ENCODE measurements at regions not wholly inside any gene's neighbourhood (a gene's known extent, or its start where the extent isn't known, plus 50 kb on each side); places are given as distances from the start of the nearest gene placed in this dataset.

GRCh38 chr21:28018741-28019669, 973.7 kb downstream of the LTN1 start:
- no peaks in the 10 kb centered on the region for H3K36me3 ChIP-seq (ENCODE audit: control insufficient read depth in 2 of 2, extremely low read depth in 1 of 2, insufficient read depth in 2 of 2, low read length in 2 of 2)
- FAIRE-seq = no peak
- H3K4me2 ChIP-seq (ENCODE audit: control insufficient read depth, extremely low read depth, insufficient read depth, low read depth, low read length) = no peak overlapping the region
- H3K9me3 ChIP-seq (ENCODE audit: control insufficient read depth, low read depth, low read length) = no peaks in the 10 kb centered on the region
- TF ChIP-seq CTCF (optimal IDR thresholded peaks at IDR 0.05 in 1 of 3, IDR thresholded peaks at IDR 0.05 in 1 of 3, conservative IDR thresholded peaks at IDR 0.05 in 1 of 3; ENCODE audit: extremely low read depth in 1 of 3, insufficient read depth in 2 of 3, low read length in 3 of 3) (no peak), EZH2 (IDR thresholded peaks at IDR 0.05; ENCODE audit: low read length) (no peak)
- no peak overlapping the region for H3K27ac ChIP-seq (ENCODE audit: control insufficient read depth, insufficient read depth, low read length)
- H3K9me1 ChIP-seq (ENCODE audit: control insufficient read depth, extremely low read depth, insufficient read depth, low read length) = no peaks in the 10 kb centered on the region
- no peaks in the 10 kb centered on the region for H3K4me1 ChIP-seq (ENCODE audit: control insufficient read depth, extremely low read depth, insufficient read depth, low read length)
- dilution Hi-C loops (cut with MboI; ENCODE audit: extremely low pct_ligation_motif_present, low sequenced_read_pairs) = no loop called here
- no peak overlapping the region for H3K4me3 ChIP-seq (ENCODE audit: control insufficient read depth in 2 of 3, extremely low read depth in 1 of 3, insufficient read depth in 2 of 3, low read depth in 1 of 3, low read length in 3 of 3)
- no peaks in the 10 kb centered on the region for H3K79me2 ChIP-seq (ENCODE audit: control insufficient read depth, insufficient read depth, low read length)
- H3K9ac ChIP-seq (ENCODE audit: control insufficient read depth, extremely low read depth, insufficient read depth, low read length) = no peak overlapping the region
- no peaks in the 10 kb centered on the region for H3K27me3 ChIP-seq (ENCODE audit: control insufficient read depth, extremely low read depth, insufficient read depth, low read length)
- no peak for DNase-seq (ENCODE audit: low read depth, low spot score)
- H4K20me1 ChIP-seq (ENCODE audit: control insufficient read depth, extremely low read depth, insufficient read depth, low read length) = no peaks in the 10 kb centered on the region
- H2AFZ ChIP-seq (ENCODE audit: control insufficient read depth, low read length) = no peak overlapping the region

GRCh38 chr21:28018213-28018612, 974.5 kb downstream of the LTN1 start:
- Histone ChIP-seq H3K4me1 (ENCODE audit: control insufficient read depth, extremely low read depth, insufficient read depth, low read length) (no peaks in the 10 kb centered on the region), H3K79me2 (ENCODE audit: control insufficient read depth, insufficient read depth, low read length) (no peaks in the 10 kb centered on the region), H4K20me1 (ENCODE audit: control insufficient read depth, extremely low read depth, insufficient read depth, low read length) (no peaks in the 10 kb centered on the region), H3K9me1 (ENCODE audit: control insufficient read depth, extremely low read depth, insufficient read depth, low read length) (no peaks in the 10 kb centered on the region), H3K9me3 (ENCODE audit: control insufficient read depth, low read depth, low read length) (no peaks in the 10 kb centered on the region), H3K9ac (ENCODE audit: control insufficient read depth, extremely low read depth, insufficient read depth, low read length) (no peak overlapping the region), H3K4me3 (ENCODE audit: control insufficient read depth in 2 of 3, extremely low read depth in 1 of 3, insufficient read depth in 2 of 3, low read depth in 1 of 3, low read length in 3 of 3) (no peak overlapping the region), H3K4me2 (ENCODE audit: control insufficient read depth, extremely low read depth, insufficient read depth, low read depth, low read length) (no peak overlapping the region), H3K27me3 (ENCODE audit: control insufficient read depth, extremely low read depth, insufficient read depth, low read length) (no peaks in the 10 kb centered on the region), H3K27ac (ENCODE audit: control insufficient read depth, insufficient read depth, low read length) (no peak overlapping the region), H3K36me3 (ENCODE audit: control insufficient read depth in 2 of 2, extremely low read depth in 1 of 2, insufficient read depth in 2 of 2, low read length in 2 of 2) (no peaks in the 10 kb centered on the region), H2AFZ (ENCODE audit: control insufficient read depth, low read length) (no peak overlapping the region)
- TF ChIP-seq EZH2 (IDR thresholded peaks at IDR 0.05; ENCODE audit: low read length) = no peak
- TF ChIP-seq CTCF (optimal IDR thresholded peaks at IDR 0.05 in 1 of 3, IDR thresholded peaks at IDR 0.05 in 1 of 3, conservative IDR thresholded peaks at IDR 0.05 in 1 of 3; ENCODE audit: extremely low read depth in 1 of 3, insufficient read depth in 2 of 3, low read length in 3 of 3) = no peak
- no peak for DNase-seq (ENCODE audit: low read depth, low spot score)
- dilution Hi-C loops (cut with MboI; ENCODE audit: extremely low pct_ligation_motif_present, low sequenced_read_pairs) = no loop called here
- no peak for FAIRE-seq
